ENCODE measurements at regions not wholly inside any gene's neighbourhood (a gene's known extent, or its start where the extent isn't known, plus 50 kb on each side); places are given as distances from the start of the nearest gene placed in this dataset.

GRCh38 chr12:19694627-19695026 lies 255.3 kb downstream of the AEBP2 start:
- Histone ChIP-seq H3K23ac (ENCODE audit: low read depth, low read length) (no peak overlapping the region), H4K5ac (ENCODE audit: low read depth, low read length) (peak overlapping the region; percentile 79; the same call in 1 of the 2 replicates), H4K20me1 (ENCODE audit: insufficient read depth, low read length) (no peaks in the 10 kb centered on the region), H3K9me1 (ENCODE audit: insufficient read depth, low read length) (no peaks in the 10 kb centered on the region), H2AFZ (replicated peaks; ENCODE audit: low read length, poor library complexity) (no peak overlapping the region), H3K27me3 (ENCODE audit: control insufficient read depth, insufficient read depth, low read length) (no peaks in the 10 kb centered on the region), H3K27ac (ENCODE audit: insufficient read depth, low read length) (peak overlapping the region; percentile 35; the same call in 1 of the 2 replicates), H3K4ac (ENCODE audit: low read depth, low read length) (peak overlapping the region; percentile 46; the same call in 1 of the 2 replicates), H3K4me1 (ENCODE audit: control insufficient read depth, insufficient read depth, low read length) (peaks cover 8% of the 10 kb centered on the region), H3K56ac (ENCODE audit: extremely low read depth, insufficient read depth, low read length) (no peak overlapping the region), H3K36me3 (ENCODE audit: control insufficient read depth, insufficient read depth, low read length) (no peaks in the 10 kb centered on the region), H4K91ac (ENCODE audit: insufficient read depth, low read depth, low read length) (no peak overlapping the region; the same call in 1 of the 2 replicates), H2BK20ac (ENCODE audit: low read depth, low read length) (peak overlapping the region; percentile 22; the same call in 1 of the 2 replicates), H2AK5ac (ENCODE audit: low read depth, low read length) (no peak overlapping the region), H3K18ac (ENCODE audit: low read depth, low read length) (peak overlapping the region; percentile 77; the same call in 1 of the 2 replicates), H3K4me2 (ENCODE audit: low read depth, low read length) (no peak overlapping the region), H2BK120ac (ENCODE audit: low read depth, low read length) (peak overlapping the region; percentile 59), H2BK15ac (ENCODE audit: low read depth, low read length) (0 out of 3 replicates have a peak overlapping the region, but pooled peaks have one; percentile 7), H3K4me3 (ENCODE audit: insufficient read depth, low read depth, low read length) (no peak overlapping the region), H2BK5ac (ENCODE audit: low read depth, low read length, poor library complexity, severe bottlenecking) (peak overlapping the region; percentile 69), H3K14ac (replicated peaks; ENCODE audit: low read depth, low read length) (peak overlapping the region; percentile 68; the same call in 1 of the 2 replicates), H3K79me1 (ENCODE audit: low read depth in 1 of 2, low read length in 2 of 2) (no peaks in the 10 kb centered on the region), H3K9me3 (ENCODE audit: control insufficient read depth, insufficient read depth, low read length) (no peaks in the 10 kb centered on the region), H3K9ac (ENCODE audit: low read depth, low read length) (no peak overlapping the region), H2AK9ac (replicated peaks; ENCODE audit: low read depth, low read length, poor library complexity) (no peak overlapping the region), H4K8ac (ENCODE audit: low read depth in 2 of 2, low read length in 2 of 2) (peak overlapping the region; percentile 38 to 54; a peak in 3 of 4 replicates)
- TF ChIP-seq CEBPB (IDR thresholded peaks at IDR 0.05; ENCODE audit: low read depth, low read length) (peak; percentile 71), MAFK (IDR thresholded peaks at IDR 0.05; ENCODE audit: low read depth, low read length) (no peak)
- CTCF ChIA-PET: no interaction called here
- POLR2A ChIA-PET (ENCODE audit: unreplicated experiment): no interaction called here
- no TSS peak for BruUV-seq (replicated peaks)
- DNase-seq (peak; percentile 36), ATAC-seq (ENCODE audit: low read depth) (no peak)
- 88% methylated on average over 3 of the region's 3 CpGs; no CpG with 5 or more reads in 1 of the 2 experiments for WGBS, 2 experiments (ENCODE audit: extremely low coverage in 2 of 2, insufficient read length in 1 of 2)
- in situ Hi-C loops (cut with MboI; ENCODE audit: low sequenced_read_pairs): no loop called here
- dilution Hi-C loops (cut with HindIII; ENCODE audit: low sequenced_read_pairs, unreplicated experiment): no loop called here
- intact Hi-C loops (cut with micrococcal nuclease): no loop called here
